WERI-Rb-1 (cell line): ENCODE measurements at regions not wholly inside any gene's neighbourhood (a gene's known extent, or its start where the extent isn't known, plus 50 kb on each side); places are given as distances from the start of the nearest gene placed in this dataset.

Experiments used
- DNase-seq: peaks from one replicate; pipeline ENCODE4 v3.0.0-alpha.2; 2020
- H3K27ac ChIP-seq: fragments of 250-450 bp; sonication (Bioruptor Pico); 2 replicates; pipeline ENCODE4 v1.5.1; 2020; ENCODE audit warnings: mild to moderate bottlenecking, moderate library complexity
- H3K27me3 ChIP-seq: fragments of 250-450 bp; sonication (Bioruptor Pico); 2 replicates; pipeline ENCODE4 v1.5.1; 2021; ENCODE audit warnings: mild to moderate bottlenecking, low read depth, moderate library complexity; ENCODE audit not compliant: insufficient read depth, severe bottlenecking
- H3K36me3 ChIP-seq: fragments of 250-450 bp; sonication (Bioruptor Pico); 2 replicates; pipeline ENCODE4 v1.5.1; 2020; ENCODE audit warnings: mild to moderate bottlenecking, moderate library complexity
- H3K4me3 ChIP-seq: 2 replicates; pipeline ENCODE4 v1.5.1; 2011; ENCODE audit warnings: low read depth, mild to moderate bottlenecking, control low read depth, low read length
- H3K9me3 ChIP-seq: fragments of 250-450 bp; sonication (Bioruptor Pico); 2 replicates; pipeline ENCODE4 v1.5.1; 2021; ENCODE audit warnings: mild to moderate bottlenecking, moderate library complexity; ENCODE audit not compliant: severe bottlenecking
- TF ChIP-seq, protein P1 (sequence below): IDR thresholded peaks from 2 replicates; pipeline ENCODE4 v1.5.1; 2011; ENCODE audit warnings: low read depth, mild to moderate bottlenecking, control low read depth, inconsistent platforms, low read length

DNA sequence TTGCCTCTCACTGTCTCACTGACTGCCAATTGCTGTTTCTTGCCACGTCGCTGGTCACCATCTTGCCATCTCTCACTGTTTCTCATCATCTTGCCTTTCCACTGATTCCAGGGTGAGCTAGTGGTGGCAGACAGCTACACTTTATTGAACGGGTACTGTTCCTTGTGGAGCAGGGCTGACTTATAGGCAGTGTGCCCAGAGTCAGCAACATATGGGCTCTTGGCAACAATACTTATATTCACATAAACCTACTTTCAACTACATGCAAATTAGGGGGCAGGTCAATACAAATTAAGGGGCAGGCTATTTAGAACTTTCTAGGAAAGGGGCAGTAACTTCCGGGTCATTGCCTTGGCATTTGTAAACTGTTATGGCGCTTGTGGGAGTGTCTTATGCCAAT lies 186.2 kb upstream of the SYNDIG1 start:
- Histone ChIP-seq H3K27me3 (no peaks in the 10 kb centered on the region), H3K36me3 (no peaks in the 10 kb centered on the region), H3K4me3 (no peak overlapping the region), H3K27ac (no peak overlapping the region), H3K9me3 (peaks cover under 1% of the 10 kb centered on the region)
- DNase-seq = no peak
- TF ChIP-seq, protein P1, sequence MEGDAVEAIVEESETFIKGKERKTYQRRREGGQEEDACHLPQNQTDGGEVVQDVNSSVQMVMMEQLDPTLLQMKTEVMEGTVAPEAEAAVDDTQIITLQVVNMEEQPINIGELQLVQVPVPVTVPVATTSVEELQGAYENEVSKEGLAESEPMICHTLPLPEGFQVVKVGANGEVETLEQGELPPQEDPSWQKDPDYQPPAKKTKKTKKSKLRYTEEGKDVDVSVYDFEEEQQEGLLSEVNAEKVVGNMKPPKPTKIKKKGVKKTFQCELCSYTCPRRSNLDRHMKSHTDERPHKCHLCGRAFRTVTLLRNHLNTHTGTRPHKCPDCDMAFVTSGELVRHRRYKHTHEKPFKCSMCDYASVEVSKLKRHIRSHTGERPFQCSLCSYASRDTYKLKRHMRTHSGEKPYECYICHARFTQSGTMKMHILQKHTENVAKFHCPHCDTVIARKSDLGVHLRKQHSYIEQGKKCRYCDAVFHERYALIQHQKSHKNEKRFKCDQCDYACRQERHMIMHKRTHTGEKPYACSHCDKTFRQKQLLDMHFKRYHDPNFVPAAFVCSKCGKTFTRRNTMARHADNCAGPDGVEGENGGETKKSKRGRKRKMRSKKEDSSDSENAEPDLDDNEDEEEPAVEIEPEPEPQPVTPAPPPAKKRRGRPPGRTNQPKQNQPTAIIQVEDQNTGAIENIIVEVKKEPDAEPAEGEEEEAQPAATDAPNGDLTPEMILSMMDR = no peak

DNA sequence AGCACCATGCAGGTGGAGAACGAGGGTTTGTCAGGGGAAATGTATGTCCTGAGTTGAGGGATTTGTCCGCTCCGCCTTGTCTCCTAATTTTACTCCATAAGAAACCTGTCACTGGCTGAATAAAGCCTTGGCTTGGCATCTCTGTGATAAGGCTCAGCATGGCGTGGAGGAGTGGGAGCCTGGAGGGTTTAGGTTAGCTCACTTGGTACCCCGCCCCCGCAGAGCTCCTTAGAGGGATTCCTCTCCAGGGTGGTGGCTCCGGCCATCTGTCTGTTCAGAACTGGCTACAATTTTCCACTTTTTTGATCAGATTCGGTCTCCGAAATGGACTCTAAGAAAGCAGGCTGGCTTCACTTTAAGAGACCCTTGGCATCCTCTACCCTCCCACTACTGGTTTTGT lies 192.2 kb upstream of the SYNDIG1 start:
- no peaks in the 10 kb centered on the region for H3K9me3 ChIP-seq
- DNase-seq = peak; percentile 82
- TF ChIP-seq, protein P1 = no peak
- no peaks in the 10 kb centered on the region for H3K36me3 ChIP-seq
- no peak overlapping the region for H3K4me3 ChIP-seq
- peak overlapping the region; percentile 42 for H3K27ac ChIP-seq
- H3K27me3 ChIP-seq = no peaks in the 10 kb centered on the region

DNA sequence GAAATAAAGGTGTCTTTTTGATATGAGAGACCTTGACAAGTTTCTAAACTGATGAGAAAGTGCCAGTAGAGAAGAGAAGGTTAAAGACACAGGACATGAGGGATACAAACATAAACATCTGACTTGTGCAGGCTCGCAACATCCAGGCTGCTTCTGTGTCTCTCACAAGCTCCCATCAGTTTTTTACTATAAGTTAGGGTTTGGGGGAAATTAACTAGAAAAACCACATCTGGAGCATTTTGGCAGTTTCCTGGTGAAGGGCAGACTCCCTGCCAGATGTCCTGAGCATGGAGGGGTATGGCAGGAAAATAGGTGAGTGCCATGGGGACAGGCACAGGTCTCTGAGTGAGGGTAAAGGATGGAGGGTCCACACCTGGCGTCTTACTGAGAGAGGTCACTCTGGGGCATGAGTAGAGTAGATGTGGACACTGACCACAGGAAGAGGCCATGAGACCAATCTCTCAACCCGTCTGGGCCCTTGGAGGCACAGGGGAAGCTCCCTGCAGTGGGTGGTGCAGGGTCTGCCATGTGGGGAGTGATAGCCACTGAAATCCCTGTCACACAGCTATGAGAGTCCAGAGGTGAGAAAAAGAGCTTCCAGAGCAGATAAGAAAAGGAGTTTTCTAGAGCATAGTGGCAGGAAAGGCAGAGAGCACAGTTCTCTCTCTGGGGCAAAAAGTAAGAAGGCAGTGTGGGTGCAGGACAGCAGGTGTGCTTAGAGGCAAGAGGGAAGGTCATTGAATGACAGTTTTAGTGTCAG lies 193.3 kb upstream of the SYNDIG1 start:
- Histone ChIP-seq H3K4me3 (no peak overlapping the region), H3K27me3 (no peaks in the 10 kb centered on the region), H3K9me3 (no peaks in the 10 kb centered on the region), H3K27ac (no peak overlapping the region; the same call in 1 of the 2 replicates), H3K36me3 (no peaks in the 10 kb centered on the region)
- TF ChIP-seq, protein P1 = no peak
- DNase-seq = no peak

DNA sequence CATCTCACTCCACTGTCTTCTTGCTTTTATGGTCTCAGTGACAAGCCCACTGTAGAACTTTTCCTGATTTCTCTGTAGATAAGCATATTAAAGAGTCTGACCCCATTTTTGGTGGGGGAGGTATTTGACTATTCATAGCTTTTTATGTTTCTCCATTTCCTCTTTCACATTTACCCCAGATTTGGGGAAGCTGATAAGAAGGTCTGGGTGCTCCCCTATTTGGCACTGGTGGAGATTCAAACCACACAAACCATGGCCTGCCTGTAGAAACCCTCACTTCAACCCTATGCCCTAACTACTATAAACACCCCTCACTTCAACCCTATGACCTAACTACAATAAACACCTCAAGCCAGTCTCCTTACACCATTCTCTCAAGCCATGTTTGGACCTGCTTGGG lies 196.2 kb upstream of the SYNDIG1 start:
- Histone ChIP-seq H3K36me3 (no peaks in the 10 kb centered on the region), H3K27me3 (no peaks in the 10 kb centered on the region), H3K9me3 (no peaks in the 10 kb centered on the region), H3K27ac (no peak overlapping the region; the same call in 1 of the 2 replicates), H3K4me3 (no peak overlapping the region)
- TF ChIP-seq, protein P1 = no peak
- DNase-seq = no peak

DNA sequence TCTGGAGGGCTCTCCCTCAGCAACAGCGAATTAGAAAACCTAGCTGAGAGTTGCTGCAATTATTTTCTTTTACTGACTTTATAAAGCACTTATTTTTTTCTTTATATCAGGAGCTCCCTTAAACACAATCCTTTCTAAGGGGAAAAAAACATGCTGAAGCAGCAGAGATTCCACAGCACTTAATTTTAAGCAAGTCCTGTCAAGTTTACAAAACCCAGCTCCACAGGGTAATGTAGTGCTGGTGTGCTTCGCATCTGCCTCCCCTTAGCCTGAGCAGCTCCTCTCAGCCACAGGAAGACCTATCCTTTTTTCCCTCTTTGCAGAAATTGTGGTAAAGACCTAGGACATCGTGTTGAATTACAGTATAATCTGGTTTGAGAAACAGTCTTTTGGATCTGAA lies 208.1 kb upstream of the SYNDIG1 start:
- H3K27me3 ChIP-seq = no peaks in the 10 kb centered on the region
- TF ChIP-seq, protein P1 = no peak
- H3K4me3 ChIP-seq = no peak overlapping the region
- no peak overlapping the region for H3K27ac ChIP-seq
- no peak for DNase-seq
- no peaks in the 10 kb centered on the region for H3K36me3 ChIP-seq
- H3K9me3 ChIP-seq = peaks cover 6% of the 10 kb centered on the region

DNA sequence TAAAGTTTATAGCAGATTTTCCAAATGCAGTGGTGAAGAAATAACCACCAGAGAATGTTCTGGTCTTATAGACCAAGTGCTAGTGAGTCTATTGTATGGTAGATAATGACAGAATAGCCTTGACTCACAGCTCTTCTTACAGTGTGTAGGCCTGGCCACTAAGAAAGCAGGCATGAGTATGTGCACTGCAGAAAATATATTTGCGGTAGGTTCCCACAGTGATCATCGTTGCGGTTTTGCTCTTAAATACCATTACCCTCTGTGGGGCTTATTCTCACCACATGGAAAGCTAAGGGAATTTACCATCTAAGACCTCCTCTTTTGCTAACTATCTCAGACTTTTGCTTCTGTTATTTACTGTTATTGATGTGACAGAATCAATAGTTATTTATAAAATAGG lies 212.3 kb upstream of the SYNDIG1 start:
- Histone ChIP-seq H3K27ac (no peak overlapping the region), H3K27me3 (no peaks in the 10 kb centered on the region), H3K36me3 (no peaks in the 10 kb centered on the region), H3K9me3 (peaks cover 6% of the 10 kb centered on the region), H3K4me3 (no peak overlapping the region)
- no peak for DNase-seq
- TF ChIP-seq, protein P1 = no peak
